GM10248 (cell line): ENCODE measurements at regions not wholly inside any gene's neighbourhood (a gene's known extent, or its start where the extent isn't known, plus 50 kb on each side); places are given as distances from the start of the nearest gene placed in this dataset.
"Not testable (repeated sequence)": the region's sequence is repeated elsewhere in the genome, so short reads cannot be mapped to it uniquely, and the experiment has no call there.

Source experiments
- CTCF ChIA-PET: fragments of 300-600 bp; sonication (Branson Sonifier 250); formaldehyde crosslinking; extraction: SDS; loops from one replicate; lab custom pipeline; 2021; ENCODE audit warnings: antibody characterized with exemption; lab: Yijun Ruan, JAX
- POLR2A ChIA-PET: fragments of 350-650 bp; sonication (Branson Sonifier 250); formaldehyde crosslinking; extraction: SDS; loops from one replicate; lab custom pipeline; 2020; ENCODE audit warnings: antibody characterized with exemption; lab: Yijun Ruan, JAX
- DNase-seq: peaks from one replicate; pipeline ENCODE4 v3.0.0; 2012; ENCODE audit errors: extremely low spot score
- CTCF ChIP-seq: IDR thresholded peaks from 2 replicates; pipeline ENCODE4 v1.5.1; 2012; ENCODE audit warnings: mild to moderate bottlenecking, low read depth; ENCODE audit errors: extremely low read depth, missing control alignments, control extremely low read depth

- no peak for TF ChIP-seq CTCF
- no peak for DNase-seq
- CTCF ChIA-PET = interaction anchor here (1.0 kb wide), 1 partner anchor 15 kb away, joined by 4 read pairs; no protein-coding TSS in a partner anchor
- POLR2A ChIA-PET = no interaction called here
Observed at GRCh38 chr6:144921206-144921975, 636.3 kb downstream of the UTRN start.

- TF ChIP-seq CTCF = no peak
- DNase-seq = no peak
- POLR2A ChIA-PET = no interaction called here
- CTCF ChIA-PET = interaction anchor here (1.0 kb wide), 1 partner anchor 16 kb away, joined by 4 read pairs; no protein-coding TSS in a partner anchor
Observed at GRCh38 chr6:144922120-144922722, 637.1 kb downstream of the UTRN start.

- POLR2A ChIA-PET, DNase-seq: not testable (repeated sequence)
- CTCF ChIA-PET = interaction anchor here (1.0 kb wide), 1 partner anchor 17 kb away, joined by 4 read pairs; no protein-coding TSS in a partner anchor
Observed at GRCh38 chr6:144922771-144923490, 637.8 kb downstream of the UTRN start.

- CTCF ChIA-PET, POLR2A ChIA-PET, DNase-seq: not testable (repeated sequence)
Observed at GRCh38 chr6:144923491-144923787, 638.3 kb downstream of the UTRN start.

- ChIA-PET POLR2A (no interaction called here), CTCF (interaction anchor here (1.0 kb wide), 1 partner anchor 25 kb away, joined by 3 read pairs; no protein-coding TSS in a partner anchor)
- no peak for DNase-seq
- TF ChIP-seq CTCF = no peak
Observed at GRCh38 chr6:144928847-144929246, 643.7 kb downstream of the UTRN start.

- CTCF ChIA-PET = interaction anchor here (1.0 kb wide), 1 partner anchor 24 kb away, joined by 3 read pairs; no protein-coding TSS in a partner anchor
- DNase-seq = no peak
- POLR2A ChIA-PET = no interaction called here
- TF ChIP-seq CTCF = no peak
Observed at GRCh38 chr6:144929262-144929661, 644.1 kb downstream of the UTRN start.

- ChIA-PET POLR2A (no interaction called here), CTCF (interaction anchor here (1.6 to 1.7 kb wide), 2 partner anchors 347 to 349 kb away, joined by 3 to 4 read pairs; no protein-coding TSS in a partner anchor)
- TF ChIP-seq CTCF = peak; percentile 54
- peak; percentile 6 for DNase-seq
Observed at GRCh38 chr6:144931172-144932035, 646.3 kb downstream of the UTRN start.
